K562 (cell line): ENCODE measurements at regions not wholly inside any gene's neighbourhood (a gene's known extent, or its start where the extent isn't known, plus 50 kb on each side); places are given as distances from the start of the nearest gene placed in this dataset.

Source experiments
- ATAC-seq: fragments of 200-7000 bp; cut with Tn5 transposase; 3 replicates; pipeline ENCODE4 v1.9.1; 2020; ENCODE audit warnings: moderate library complexity
- BruUV-seq: library from RNA; stranded (reverse); fragments of 400-500 nt; replicated peaks from 2 replicates; lab custom pipeline; 2021; lab: Mats Ljungman, UMichigan
- CTCF ChIA-PET: fragments of 300-600 bp; formaldehyde crosslinking; extraction: SDS; loops from one replicate; lab custom pipeline; 2021; ENCODE audit warnings: low intra/inter-chr PET ratio; lab: Yijun Ruan, JAX
- POLR2A ChIA-PET: fragments of 300-600, 350-650 bp; sonication (Branson Sonifier 250); formaldehyde crosslinking; extraction: SDS; loops from one replicate; lab custom pipeline; 2021; ENCODE audit warnings: antibody characterized with exemption, inconsistent platforms; lab: Yijun Ruan, JAX
- DNase-seq, 4 experiments: peaks; one replicate each; pipeline versions ENCODE4 v3.0.0 to v3.0.0-alpha.2; 2011 to 2018; ENCODE audit warnings: low spot score in 3 of 4, mixed read lengths in 3 of 4; ENCODE audit errors: extremely low read depth in 1 of 4
- FAIRE-seq: peaks from 2 replicates; lab custom pipeline; 2011; peaks lifted over from hg19 to GRCh38; lab: Jason Lieb, UNC
- H2AFZ ChIP-seq: 2 replicates; pipeline ENCODE4 v1.6.0; 2011; ENCODE audit warnings: low read depth, low read length, control low read depth, inconsistent platforms
- H3K27ac ChIP-seq: fragments of 200-600 bp; 3 replicates; pipeline ENCODE4 v1.8.0; 2011; ENCODE audit warnings: low read depth, mild to moderate bottlenecking, control low read depth, inconsistent platforms, low read length, moderate library complexity, mixed read lengths; ENCODE audit errors: extremely low read depth
- H3K27me3 ChIP-seq, 2 experiments: fragments of 300-600 bp in 1 of 2; 2 replicates in 1 of 2; 3 replicates in 1 of 2; pipeline versions ENCODE4 v1.6.0 to v1.8.0; 2011; ENCODE audit warnings: inconsistent platforms in 2 of 2, low read length in 2 of 2, mild to moderate bottlenecking in 1 of 2, mixed read lengths in 1 of 2, moderate library complexity in 1 of 2; ENCODE audit not compliant: control insufficient read depth in 2 of 2, insufficient read depth in 2 of 2
- H3K36me3 ChIP-seq: fragments of 300-600 bp; 3 replicates; pipeline ENCODE4 v1.8.0; 2011; ENCODE audit warnings: mild to moderate bottlenecking, low read length, inconsistent platforms; ENCODE audit not compliant: control insufficient read depth, insufficient read depth
- H3K4me1 ChIP-seq, 2 experiments: fragments of 200-600 bp in 1 of 2; replicated peaks in 1 of 2; 2 replicates in 1 of 2; 3 replicates in 1 of 2; pipeline versions ENCODE4 v1.5.1 to v1.8.0; 2011; ENCODE audit warnings: inconsistent platforms in 2 of 2, low read length in 2 of 2, mild to moderate bottlenecking in 1 of 2, mixed read lengths in 1 of 2, moderate library complexity in 1 of 2; ENCODE audit not compliant: control insufficient read depth in 2 of 2, insufficient read depth in 2 of 2
- H3K4me2 ChIP-seq: 2 replicates; pipeline ENCODE4 v1.6.1; 2011; ENCODE audit warnings: low read length, control low read depth, inconsistent platforms, mixed read lengths; ENCODE audit not compliant: insufficient read depth
- H3K4me3 ChIP-seq: fragments of 200-600 bp; sonication (generic), shearing (Covaris generic); 2 replicates; pipeline ENCODE4 v1.5.1; 2016; ENCODE audit warnings: control low read depth, inconsistent platforms
- H3K79me2 ChIP-seq: fragments of 200-600 bp; 3 replicates; pipeline ENCODE4 v1.8.0; 2011; ENCODE audit warnings: low read length, inconsistent platforms; ENCODE audit not compliant: control insufficient read depth, insufficient read depth
- H3K9ac ChIP-seq, 2 experiments: 2 replicates each; pipeline versions ENCODE4 v1.6.0 to v1.6.1; 2011; ENCODE audit warnings: low read depth in 2 of 2, low read length in 2 of 2, control low read depth in 1 of 2, inconsistent platforms in 1 of 2, mild to moderate bottlenecking in 1 of 2, mixed read lengths in 1 of 2; ENCODE audit not compliant: insufficient read depth in 1 of 2
- H3K9me1 ChIP-seq: one replicate; pipeline ENCODE4 v1.6.0; 2011; ENCODE audit warnings: inconsistent platforms, mild to moderate bottlenecking, low read length, moderate library complexity; ENCODE audit not compliant: control insufficient read depth, insufficient read depth
- H3K9me3 ChIP-seq: replicated peaks from 2 replicates; pipeline ENCODE4 v1.5.1; 2011; ENCODE audit warnings: low read depth, low read length, inconsistent platforms; ENCODE audit not compliant: control insufficient read depth, insufficient read depth
- H4K20me1 ChIP-seq: replicated peaks from 2 replicates; pipeline ENCODE4 v1.6.1; 2011; ENCODE audit warnings: low read length, inconsistent platforms, mixed read lengths; ENCODE audit not compliant: control insufficient read depth, insufficient read depth
- ATF1 ChIP-seq, 2 experiments: fragments of 450-650 bp in 1 of 2; IDR thresholded peaks; 2 replicates each; pipeline ENCODE4 v1.6.1; 2016; ENCODE audit warnings: missing compliant biosample characterization in 1 of 2, missing genetic modification characterization in 1 of 2
- BRCA1 ChIP-seq, 2 experiments: fragments of 450-650 bp in 1 of 2; sonication (generic) in 1 of 2; formaldehyde crosslinking in 1 of 2; IDR thresholded peaks; 2 replicates each; pipeline versions ENCODE4 v1.5.0 to v1.6.1; 2017 to 2020; ENCODE audit warnings: mild to moderate bottlenecking in 1 of 2, missing genetic modification reagents in 1 of 2
- DDX20 ChIP-seq: fragments of 450-650 bp; IDR thresholded peaks from 2 replicates; pipeline ENCODE4 v1.6.1; 2016; ENCODE audit warnings: missing genetic modification characterization, low read depth, mild to moderate bottlenecking, missing compliant biosample characterization, moderate library complexity
- ETV5 ChIP-seq: sonication (generic); formaldehyde crosslinking; IDR thresholded peaks from 2 replicates; pipeline ENCODE4 v1.4.0; 2020; ENCODE audit warnings: low read depth, mild to moderate bottlenecking, missing genetic modification reagents
- MED1 ChIP-seq: sonication (generic); formaldehyde crosslinking; IDR thresholded peaks from 2 replicates; pipeline ENCODE4 v1.8.1; 2023; ENCODE audit warnings: missing genetic modification reagents, borderline replicate concordance
- WGBS: fragments of 100-300 bp; shearing (Covaris generic); methylation state at CpG from one replicate; pipeline ENCODE4 v1.1.6; 2016; ENCODE audit warnings: low coverage, mixed read lengths; ENCODE audit not compliant: insufficient coverage; ENCODE audit errors: missing lambda C conversion rate; 5-methylcytosine and 5-hydroxymethylcytosine counted together
- in situ Hi-C: fragments of 300-500 bp; cut with MboI; formaldehyde crosslinking; loops from 4 replicates; pipeline ENCODE4 v1.15.0; 2018; ENCODE audit warnings: inconsistent platforms, mixed read lengths
- intact Hi-C: fragments of 100-400 bp; cut with micrococcal nuclease; formaldehyde crosslinking; loops from 2 replicates; pipeline ENCODE4 v1.14.2; 2022

GRCh38 chr22:23008896-23009295 is 61.4 kb upstream of the GNAZ start:
- no TSS peak for BruUV-seq
- Histone ChIP-seq H3K9me1 (no peaks in the 10 kb centered on the region), H3K4me2 (no peak overlapping the region), H3K79me2 (no peaks in the 10 kb centered on the region), H3K27ac (no peak overlapping the region), H3K27me3 (peaks cover 17 to 25% of the 10 kb centered on the region in 2 experiments), H3K9ac (no peak overlapping the region), H3K36me3 (no peaks in the 10 kb centered on the region), H4K20me1 (peaks cover 16% of the 10 kb centered on the region; the same call in 1 of the 2 replicates), H3K4me1 (no peaks in the 10 kb centered on the region), H3K4me3 (no peak overlapping the region), H3K9me3 (no peaks in the 10 kb centered on the region), H2AFZ (no peak overlapping the region)
- DNase-seq (no peak), FAIRE-seq (no peak), ATAC-seq (no peak)
- TF ChIP-seq ATF1 (CRISPR knock-in tag; IDR thresholded peaks at IDR 0.05) (peak; percentile 8; the same call in 1 of the 2 replicates), ATF1 (tag; IDR thresholded peaks at IDR 0.05) (no peak), MED1 (0 out of 2 replicates have a peak, but pooled peaks have one; percentile 42), DDX20 (no peak), ETV5 (0 out of 2 replicates have a peak, but pooled peaks have one; percentile 13), BRCA1 (IDR thresholded peaks at IDR 0.05) (no peak), BRCA1 (CRISPR knock-in tag; IDR thresholded peaks at IDR 0.05) (0 out of 2 replicates have a peak, but pooled peaks have one; percentile 56)
- intact Hi-C loops (no loop called here), in situ Hi-C loops (no loop called here)
- under 1% methylated on average over 2 of the region's 2 CpGs for WGBS
- CTCF ChIA-PET: no interaction called here
- POLR2A ChIA-PET: interaction anchor here (4.5 kb wide), 1 partner anchor 16 kb away, joined by 69 read pairs; no protein-coding TSS in a partner anchor
